Rectal smooth muscle tissue (tissue), 1 donor: ENCODE measurements at regions not wholly inside any gene's neighbourhood (a gene's known extent, or its start where the extent isn't known, plus 50 kb on each side); places are given as distances from the start of the nearest gene placed in this dataset.

Experiments used
- H3K27ac ChIP-seq: one replicate; pipeline ENCODE4 v1.7.0; 2013; ENCODE audit warnings: low read depth, low read length, inconsistent platforms
- H3K27me3 ChIP-seq: one replicate; pipeline ENCODE4 v1.7.0; 2013; ENCODE audit warnings: low read length; ENCODE audit not compliant: control insufficient read depth, insufficient read depth
- H3K36me3 ChIP-seq: one replicate; pipeline ENCODE4 v1.7.0; 2013; ENCODE audit warnings: low read length; ENCODE audit not compliant: control insufficient read depth, insufficient read depth
- H3K4me1 ChIP-seq: one replicate; pipeline ENCODE4 v1.7.0; 2013; ENCODE audit warnings: low read length; ENCODE audit not compliant: control insufficient read depth, insufficient read depth
- H3K4me3 ChIP-seq: one replicate; pipeline ENCODE4 v1.7.0; 2013; ENCODE audit warnings: low read length
- H3K9ac ChIP-seq: one replicate; pipeline ENCODE4 v1.7.0; 2013; ENCODE audit warnings: low read length

DNA sequence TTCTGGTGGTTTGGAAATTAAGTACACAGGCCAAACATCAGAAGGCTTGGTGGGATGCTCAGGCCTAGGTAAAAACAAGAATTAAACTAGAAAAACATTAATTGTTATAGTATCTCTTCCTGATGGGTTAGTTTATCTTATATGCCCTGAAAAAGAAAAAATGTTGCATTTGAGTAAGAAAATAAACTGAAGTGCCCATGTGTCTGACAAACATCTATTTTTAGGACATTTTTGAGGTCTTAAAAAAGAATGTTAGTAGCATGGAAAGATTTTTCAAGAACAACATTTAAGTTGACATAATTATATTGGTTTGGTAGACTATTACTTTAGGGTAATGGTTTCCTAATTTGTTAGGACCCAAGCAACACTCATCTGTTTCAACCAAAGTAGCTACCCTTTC is 140.1 kb upstream of the RND3 start:
- Histone ChIP-seq H3K27me3 (peaks cover 2% of the 10 kb centered on the region), H3K36me3 (no peaks in the 10 kb centered on the region), H3K4me3 (no peak overlapping the region), H3K27ac (no peak overlapping the region), H3K4me1 (no peaks in the 10 kb centered on the region), H3K9ac (no peak overlapping the region)

- H3K4me1 ChIP-seq = no peaks in the 10 kb centered on the region
- H3K36me3 ChIP-seq = no peaks in the 10 kb centered on the region
- H3K27ac ChIP-seq = no peak overlapping the region
- peaks cover 2% of the 10 kb centered on the region for H3K27me3 ChIP-seq
- no peak overlapping the region for H3K4me3 ChIP-seq
- no peak overlapping the region for H3K9ac ChIP-seq
These were observed 139.5 kb upstream of the RND3 start for GRCh38 chr2:150626934-150627411.

- no peak overlapping the region for H3K4me3 ChIP-seq
- H3K4me1 ChIP-seq = no peaks in the 10 kb centered on the region
- H3K9ac ChIP-seq = no peak overlapping the region
- H3K27me3 ChIP-seq = peaks cover 2% of the 10 kb centered on the region
- no peaks in the 10 kb centered on the region for H3K36me3 ChIP-seq
- no peak overlapping the region for H3K27ac ChIP-seq
These were observed 138.3 kb upstream of the RND3 start for GRCh38 chr2:150625741-150626140.

DNA sequence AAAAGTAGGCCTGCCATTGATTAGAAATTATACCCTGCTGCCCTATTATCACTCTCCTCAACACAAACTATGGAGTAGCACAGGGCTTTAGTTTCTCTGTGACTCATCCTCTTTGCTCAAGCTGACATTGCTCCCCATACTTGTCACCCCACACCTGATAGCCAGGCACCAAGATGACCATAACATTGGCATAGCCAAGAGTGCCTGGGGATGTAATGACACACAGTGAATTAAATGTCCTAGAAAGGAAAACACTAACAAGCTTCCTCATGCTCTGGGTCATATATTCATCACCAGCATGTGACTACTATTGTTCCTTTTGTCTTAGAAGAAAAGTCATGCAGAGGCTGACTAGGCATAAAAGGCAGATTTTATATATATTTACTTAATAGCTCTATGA is 137.8 kb upstream of the RND3 start:
- H3K4me1 ChIP-seq = no peaks in the 10 kb centered on the region
- no peak overlapping the region for H3K9ac ChIP-seq

GRCh38 chr2:150624001-150624401 is 136.5 kb upstream of the RND3 start:
- Histone ChIP-seq H3K27me3 (no peaks in the 10 kb centered on the region), H3K36me3 (no peaks in the 10 kb centered on the region), H3K4me3 (no peak overlapping the region), H3K4me1 (peaks cover 5% of the 10 kb centered on the region), H3K27ac (no peak overlapping the region), H3K9ac (no peak overlapping the region)

More for the DNA sequence above, 137.8 kb upstream of the RND3 start:
- H3K27me3 ChIP-seq = peaks cover 2% of the 10 kb centered on the region
- H3K36me3 ChIP-seq = no peaks in the 10 kb centered on the region
- no peak overlapping the region for H3K27ac ChIP-seq
- no peak overlapping the region for H3K4me3 ChIP-seq

DNA sequence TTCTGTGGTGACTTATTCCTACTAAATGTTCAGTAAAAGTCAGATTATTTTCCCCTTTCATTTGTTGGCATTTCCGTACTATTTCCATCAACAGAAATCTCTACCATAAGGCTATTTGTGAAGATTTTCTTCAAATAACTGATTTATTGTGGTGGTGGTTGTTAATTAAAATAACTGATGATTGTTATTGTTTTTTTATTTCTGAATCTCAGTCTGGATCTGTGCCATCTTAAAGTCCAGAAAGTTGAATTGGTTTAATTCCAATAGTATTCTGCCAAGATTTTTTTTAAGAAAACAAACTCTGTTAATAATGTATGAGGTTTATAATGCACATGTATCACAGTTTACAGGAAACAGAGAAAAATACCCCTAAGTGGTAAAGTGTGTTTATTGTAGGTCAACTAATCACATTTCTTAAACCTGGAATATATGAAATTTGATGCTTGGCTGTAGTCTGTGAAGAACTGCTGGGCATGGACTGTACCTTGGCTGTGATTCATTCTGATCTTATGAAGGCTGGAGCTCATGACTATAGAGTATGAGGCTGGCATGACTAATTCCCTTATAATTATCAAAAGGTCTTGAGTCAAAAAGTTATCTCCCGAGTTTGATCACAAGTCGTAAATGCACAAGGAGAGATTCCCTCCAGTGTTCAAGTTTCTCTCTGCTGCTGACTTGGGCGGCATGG is 134.2 kb upstream of the RND3 start:
- Histone ChIP-seq H3K27me3 (no peaks in the 10 kb centered on the region), H3K4me3 (no peak overlapping the region), H3K4me1 (peaks cover 5% of the 10 kb centered on the region), H3K9ac (no peak overlapping the region), H3K36me3 (no peaks in the 10 kb centered on the region), H3K27ac (no peak overlapping the region)

DNA sequence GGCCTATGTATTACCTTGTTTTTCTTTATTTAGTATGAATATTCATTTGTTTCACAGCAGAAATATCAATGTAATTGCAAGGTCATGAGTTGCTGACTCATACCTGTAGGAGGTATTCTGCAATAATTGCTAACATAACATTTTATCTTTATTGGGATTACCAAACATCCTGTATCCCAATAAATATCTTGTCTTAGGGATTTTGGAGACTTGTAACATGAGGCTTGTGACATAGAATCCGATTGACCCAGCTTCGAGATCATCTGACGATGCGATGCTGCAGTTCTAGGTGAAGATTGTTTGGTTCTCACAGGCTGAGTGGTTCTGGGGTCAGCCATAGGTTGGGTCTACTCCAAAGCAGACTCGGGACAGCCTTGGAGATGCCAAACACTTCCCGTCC is 133.4 kb upstream of the RND3 start:
- Histone ChIP-seq H3K4me3 (no peak overlapping the region), H3K36me3 (no peaks in the 10 kb centered on the region), H3K27ac (no peak overlapping the region), H3K4me1 (peaks cover 5% of the 10 kb centered on the region), H3K9ac (no peak overlapping the region), H3K27me3 (no peaks in the 10 kb centered on the region)

- H3K36me3 ChIP-seq = no peaks in the 10 kb centered on the region
- H3K4me1 ChIP-seq = peaks cover 5% of the 10 kb centered on the region
- H3K27ac ChIP-seq = no peak overlapping the region
- H3K9ac ChIP-seq = no peak overlapping the region
- no peak overlapping the region for H3K4me3 ChIP-seq
- H3K27me3 ChIP-seq = no peaks in the 10 kb centered on the region
These were observed 132.9 kb upstream of the RND3 start for GRCh38 chr2:150620416-150620815.

GRCh38 chr2:150619607-150620330 is 132.3 kb upstream of the RND3 start:
- H3K27ac ChIP-seq = peak overlapping the region; percentile 5
- no peaks in the 10 kb centered on the region for H3K36me3 ChIP-seq
- no peaks in the 10 kb centered on the region for H3K27me3 ChIP-seq
- H3K9ac ChIP-seq = no peak overlapping the region
- peaks cover 5% of the 10 kb centered on the region for H3K4me1 ChIP-seq
- H3K4me3 ChIP-seq = no peak overlapping the region

DNA sequence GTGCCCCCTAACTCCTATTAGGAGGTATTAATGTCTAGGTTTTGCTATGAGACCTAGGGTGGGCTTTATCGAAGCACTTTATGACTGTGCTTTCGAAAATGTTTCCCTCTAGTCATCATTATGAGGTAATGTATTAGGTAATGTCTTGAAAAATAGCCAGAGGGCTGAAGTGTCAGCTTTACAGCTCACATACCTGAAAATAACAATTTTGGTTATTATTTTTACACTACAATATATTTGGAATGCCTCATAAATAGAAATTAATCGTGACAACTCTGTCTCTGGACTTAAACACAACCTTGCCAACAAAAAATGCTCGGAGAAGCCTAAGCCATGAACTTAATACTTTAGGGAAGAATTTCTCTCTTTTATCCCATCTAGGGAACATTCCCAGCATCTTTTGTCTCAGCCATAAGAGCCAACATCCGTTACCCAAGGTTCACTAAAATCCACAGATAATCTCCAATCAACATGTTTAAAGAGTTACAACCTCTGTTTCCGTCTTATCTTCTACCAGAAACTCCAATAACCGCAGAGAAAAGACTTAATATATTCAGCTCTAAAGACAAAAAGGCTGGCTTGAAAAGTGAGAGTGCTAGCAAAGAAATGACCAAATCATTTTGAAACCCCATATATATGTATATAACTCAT is 130.9 kb upstream of the RND3 start:
- no peak overlapping the region for H3K9ac ChIP-seq
- H3K4me1 ChIP-seq = peaks cover 7% of the 10 kb centered on the region
- H3K36me3 ChIP-seq = no peaks in the 10 kb centered on the region
- H3K4me3 ChIP-seq = no peak overlapping the region
- H3K27ac ChIP-seq = no peak overlapping the region
- no peaks in the 10 kb centered on the region for H3K27me3 ChIP-seq

DNA sequence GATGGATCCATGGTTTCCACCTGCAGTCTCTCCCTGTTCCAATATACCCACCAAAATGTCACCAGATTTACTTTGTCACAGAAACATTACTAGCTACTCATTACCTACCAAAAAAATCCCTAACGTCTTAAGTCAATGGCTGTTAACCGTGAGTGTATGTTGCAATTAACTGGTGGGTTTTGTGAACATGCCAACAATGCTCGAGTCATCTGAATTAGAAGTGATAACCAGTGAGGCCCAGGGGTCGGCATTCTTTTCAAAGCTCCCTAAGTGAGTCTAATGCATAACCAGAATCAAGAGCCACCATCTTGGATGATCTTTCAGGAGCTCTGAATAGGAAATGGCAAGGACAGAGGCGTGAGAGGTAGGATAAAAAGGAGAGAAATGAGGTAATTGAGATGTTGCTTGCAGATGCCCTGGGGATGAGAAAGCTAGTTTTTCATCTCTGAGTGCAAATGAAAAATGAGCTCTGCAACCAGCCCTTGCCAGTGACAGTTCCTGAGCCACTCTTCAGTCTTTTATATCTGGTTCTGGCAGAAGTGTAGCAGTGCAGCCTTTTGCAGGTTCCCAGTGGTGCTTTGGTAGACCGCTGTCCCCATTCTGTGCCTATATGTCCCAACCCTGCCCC is 130.0 kb upstream of the RND3 start:
- H3K9ac ChIP-seq = no peak overlapping the region
- no peaks in the 10 kb centered on the region for H3K27me3 ChIP-seq
- no peaks in the 10 kb centered on the region for H3K36me3 ChIP-seq
- H3K4me3 ChIP-seq = no peak overlapping the region
- peaks cover 10% of the 10 kb centered on the region for H3K4me1 ChIP-seq
- no peak overlapping the region for H3K27ac ChIP-seq

GRCh38 chr2:150612957-150613710 is 125.7 kb upstream of the RND3 start:
- Histone ChIP-seq H3K27me3 (no peaks in the 10 kb centered on the region), H3K9ac (no peak overlapping the region), H3K36me3 (no peaks in the 10 kb centered on the region), H3K4me3 (no peak overlapping the region), H3K27ac (no peak overlapping the region), H3K4me1 (peaks cover 7% of the 10 kb centered on the region)
